HG03025 (cell line): ENCODE measurements at regions not wholly inside any gene's neighbourhood (a gene's known extent, or its start where the extent isn't known, plus 50 kb on each side); places are given as distances from the start of the nearest gene placed in this dataset.

ENCODE experiments used
- ATAC-seq: cut with Tn5 transposase; IDR thresholded peaks from one replicate; pipeline ENCODE4 v1.9.1; 2021; ENCODE audit warnings: mild to moderate bottlenecking, moderate library complexity; ENCODE audit not compliant: unreplicated experiment, low FRiP score

GRCh38 chr4:33218238-33218637, 2498.1 kb downstream of the PCDH7 start:
- ATAC-seq = no peak

GRCh38 chr4:33226133-33226532, 2506.0 kb downstream of the PCDH7 start:
- no peak for ATAC-seq

DNA sequence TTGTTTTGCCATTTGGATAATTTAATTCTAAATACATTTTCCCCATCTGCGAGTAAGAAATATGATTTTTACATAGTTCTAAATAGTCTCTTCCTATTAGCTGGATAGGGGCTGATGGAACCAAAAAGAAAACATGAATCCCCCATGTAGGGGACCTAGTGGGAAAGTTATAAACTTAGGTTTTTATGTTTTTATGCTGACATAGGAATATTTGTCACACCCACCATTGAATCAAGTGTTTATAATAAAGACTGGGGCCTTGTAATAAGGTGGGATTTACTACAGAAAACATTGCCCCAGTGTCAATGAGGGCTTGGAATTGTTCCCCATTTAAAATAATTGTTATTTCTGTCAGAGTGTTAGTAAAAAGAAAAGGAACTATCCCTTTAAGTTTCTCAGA, 2506.6 kb downstream of the PCDH7 start:
- no peak for ATAC-seq

DNA sequence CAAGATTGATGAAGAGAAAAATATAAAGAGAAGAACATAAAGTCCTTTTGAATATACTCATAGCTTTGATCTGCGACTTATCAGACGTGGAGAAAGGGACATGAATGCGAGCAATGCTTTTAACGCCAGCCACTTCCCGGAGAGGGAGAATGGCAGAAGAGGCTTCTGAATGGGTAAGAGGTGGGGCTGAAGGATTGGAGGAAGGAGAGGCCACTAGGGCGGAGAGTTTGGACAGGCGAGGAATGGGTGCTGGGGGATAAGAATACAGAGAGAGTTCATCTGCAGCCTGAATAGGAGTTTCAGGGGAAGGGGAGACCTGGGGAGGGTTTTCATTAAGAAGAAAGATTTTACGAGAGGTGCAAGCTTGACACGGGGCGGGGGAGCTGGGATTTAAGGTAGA, 2534.9 kb downstream of the PCDH7 start:
- no peak for ATAC-seq

DNA sequence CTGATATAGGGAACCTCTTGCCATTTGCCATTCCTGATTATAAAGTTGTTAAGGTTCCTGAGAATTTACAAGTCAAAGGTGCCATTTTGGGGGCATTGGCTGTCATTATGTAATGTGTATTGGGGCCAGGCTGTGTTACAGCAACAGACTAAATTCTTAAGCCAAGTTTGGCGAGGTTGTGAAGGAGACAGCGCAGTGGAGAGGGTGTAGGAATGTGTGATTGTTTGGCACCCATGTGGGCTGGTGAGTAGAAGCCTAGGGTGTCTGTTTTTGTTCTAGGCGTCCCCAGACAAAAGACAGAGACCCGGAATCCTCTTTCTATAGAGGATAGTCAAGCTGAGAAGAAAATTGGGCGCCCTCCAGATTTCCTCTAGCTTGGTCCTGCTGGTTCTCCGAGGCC, 2535.3 kb downstream of the PCDH7 start:
- no peak for ATAC-seq

DNA sequence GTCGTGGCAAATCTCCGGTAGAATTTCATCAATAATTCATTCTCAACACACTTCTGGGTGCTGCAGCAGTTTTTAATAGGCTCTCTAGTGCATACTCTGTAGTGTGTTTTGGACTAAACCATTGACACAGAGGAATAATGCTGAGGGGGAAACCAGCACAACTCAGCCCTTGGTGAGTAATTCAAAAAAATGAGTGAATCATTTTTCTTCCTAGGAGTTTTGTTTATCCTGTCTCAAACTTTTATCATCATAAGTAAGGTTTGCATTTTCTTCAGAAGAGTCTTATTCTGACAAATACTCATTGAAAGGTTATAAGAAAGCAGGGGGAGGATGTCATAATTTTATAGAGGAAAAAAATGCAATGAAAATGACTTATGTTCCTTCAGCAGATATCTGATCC, 2542.7 kb downstream of the PCDH7 start:
- no peak for ATAC-seq

DNA sequence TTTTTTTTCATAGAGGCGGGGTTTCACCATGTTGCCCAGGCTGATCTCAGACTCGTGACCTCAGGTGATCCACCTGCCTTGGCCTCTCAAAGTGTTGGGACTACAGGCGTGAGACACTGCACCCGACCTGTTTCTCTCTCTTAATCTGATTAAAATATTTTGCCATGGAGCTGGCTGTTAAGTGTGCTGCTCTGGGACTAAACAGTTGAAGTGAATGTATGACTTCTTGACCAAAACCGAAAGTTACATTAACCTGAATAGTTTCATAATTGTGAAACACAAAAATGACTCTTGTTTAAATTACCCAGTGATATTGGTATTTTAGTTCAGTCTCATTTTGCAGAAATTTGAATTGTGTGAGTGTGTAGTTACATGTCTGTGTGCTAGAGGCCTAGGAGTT, 2548.6 kb downstream of the PCDH7 start:
- no peak for ATAC-seq

DNA sequence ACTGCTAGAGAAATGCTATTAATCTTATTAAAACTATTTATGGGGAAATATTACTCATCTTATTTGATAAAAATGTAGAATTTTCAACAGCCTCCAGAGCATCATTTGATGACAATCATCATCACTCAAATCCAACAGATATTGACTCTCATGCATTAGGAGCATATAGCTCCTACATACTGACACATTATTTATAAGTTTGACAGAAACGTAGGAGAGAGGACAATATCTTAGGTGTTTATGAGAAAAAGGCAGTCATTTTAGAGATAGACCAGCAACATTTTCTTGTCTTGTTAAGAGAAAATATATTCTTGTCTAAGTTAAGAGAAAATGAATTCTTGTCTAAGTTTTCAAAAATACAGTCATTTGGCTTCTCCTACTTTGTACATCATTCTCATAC, 2550.2 kb downstream of the PCDH7 start:
- no peak for ATAC-seq

- ATAC-seq = no peak
Observed at GRCh38 chr4:33272722-33273121, 2552.6 kb downstream of the PCDH7 start.

GRCh38 chr4:33283818-33284217, 2563.6 kb downstream of the PCDH7 start:
- ATAC-seq = no peak

GRCh38 chr4:33296876-33297455, 2576.8 kb downstream of the PCDH7 start:
- ATAC-seq = no peak

- no peak for ATAC-seq
Observed at GRCh38 chr4:33302321-33302720, 2582.2 kb downstream of the PCDH7 start.

- ATAC-seq = no peak
Observed at GRCh38 chr4:33306131-33306530, 2586.0 kb downstream of the PCDH7 start.

DNA sequence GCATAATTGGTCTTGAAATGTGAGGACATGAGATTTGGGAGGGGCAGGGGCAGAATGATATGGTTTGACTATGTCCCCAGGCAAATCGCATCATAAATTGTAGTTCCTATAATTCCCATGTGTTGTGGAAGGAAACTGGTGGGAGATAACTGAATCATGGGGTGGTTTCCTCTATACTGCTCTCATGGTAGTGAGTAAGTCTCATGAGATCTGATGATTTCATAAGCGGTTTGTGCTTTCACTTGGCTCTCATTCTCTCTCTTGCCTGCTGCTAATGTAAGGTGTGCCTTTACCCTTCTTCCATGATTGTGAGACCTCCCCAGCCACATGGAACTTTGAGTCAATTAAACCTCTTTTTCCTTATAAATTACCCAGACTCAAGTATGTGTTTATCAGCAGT, 2595.9 kb downstream of the PCDH7 start:
- no peak for ATAC-seq

DNA sequence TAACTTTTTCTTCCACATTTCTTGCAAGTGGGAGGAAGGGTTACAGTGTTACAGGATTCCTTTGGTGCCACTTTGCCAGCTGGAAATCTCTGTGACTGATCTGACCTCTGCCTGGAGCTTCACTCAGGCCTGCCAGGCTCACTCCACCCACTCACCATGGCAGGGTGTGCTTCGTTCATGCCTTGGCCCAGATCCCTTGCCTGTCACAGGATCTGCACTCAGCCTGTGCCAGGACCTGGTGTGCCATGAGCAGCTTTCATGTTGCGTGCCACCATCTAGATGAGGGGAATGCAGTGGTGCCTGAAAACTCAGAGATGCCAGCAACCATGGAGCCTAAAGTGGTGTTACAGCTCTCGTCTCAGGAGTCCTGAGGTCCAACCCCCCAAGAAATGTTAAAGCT, 2596.4 kb downstream of the PCDH7 start:
- no peak for ATAC-seq

DNA sequence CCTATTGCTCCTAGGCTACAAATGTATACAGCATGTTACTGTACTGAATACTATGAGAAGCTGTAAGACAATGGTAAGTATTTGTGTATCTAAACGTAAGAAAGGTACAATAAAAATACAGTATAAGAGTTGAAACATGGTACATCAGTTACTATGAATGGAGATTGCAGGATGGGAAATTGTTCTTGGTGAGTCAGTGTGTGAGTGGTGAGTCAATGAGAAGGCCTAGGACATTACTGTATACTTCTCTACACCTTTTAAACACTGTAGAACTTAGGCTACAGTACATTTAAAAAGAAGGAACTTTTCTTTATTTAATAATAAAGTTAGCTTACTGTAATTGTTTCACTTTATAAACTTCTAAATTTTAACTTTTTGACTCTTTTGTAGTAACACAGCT, 2603.2 kb downstream of the PCDH7 start:
- no peak for ATAC-seq

DNA sequence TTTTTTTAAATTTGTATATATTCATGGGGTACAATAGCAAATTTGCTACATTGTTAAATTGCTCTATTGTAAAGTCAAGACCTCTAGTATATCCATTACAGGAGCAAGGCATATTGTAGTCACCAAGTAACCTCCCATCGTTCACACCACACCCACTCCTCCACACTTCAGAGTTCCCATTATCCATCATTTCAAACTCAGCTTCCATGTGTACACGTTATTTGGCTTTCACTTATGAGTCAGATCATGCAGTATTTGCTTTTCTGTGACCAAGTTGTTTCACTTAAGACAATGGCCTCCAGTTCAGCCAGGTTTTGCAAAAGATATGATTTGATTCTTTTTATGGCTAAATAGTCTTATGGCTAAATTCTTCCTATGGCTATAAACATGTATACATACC, 2614.2 kb downstream of the PCDH7 start:
- ATAC-seq = no peak

GRCh38 chr4:33339762-33340161, 2619.6 kb downstream of the PCDH7 start:
- ATAC-seq = no peak

- ATAC-seq = no peak
Observed at GRCh38 chr4:33340168-33340567, 2620.0 kb downstream of the PCDH7 start.

DNA sequence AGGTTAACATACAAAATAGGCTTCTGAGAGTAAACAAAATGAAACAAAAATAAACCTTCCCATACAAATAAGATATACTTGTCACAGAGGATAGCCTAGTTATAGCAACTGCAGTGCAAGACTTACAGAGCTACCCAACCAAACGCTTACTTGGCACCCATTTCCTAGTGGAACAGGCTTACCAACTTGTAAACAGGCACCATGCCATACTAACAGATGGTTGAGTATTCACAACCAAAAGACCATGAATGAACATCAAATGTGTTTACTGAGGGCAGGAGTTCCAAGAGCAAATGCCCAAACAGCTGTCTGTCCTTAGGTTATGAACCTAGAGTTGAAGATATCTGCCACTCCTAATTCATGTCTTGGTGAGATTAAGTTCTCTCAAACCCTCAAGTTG, 2629.2 kb downstream of the PCDH7 start:
- no peak for ATAC-seq

DNA sequence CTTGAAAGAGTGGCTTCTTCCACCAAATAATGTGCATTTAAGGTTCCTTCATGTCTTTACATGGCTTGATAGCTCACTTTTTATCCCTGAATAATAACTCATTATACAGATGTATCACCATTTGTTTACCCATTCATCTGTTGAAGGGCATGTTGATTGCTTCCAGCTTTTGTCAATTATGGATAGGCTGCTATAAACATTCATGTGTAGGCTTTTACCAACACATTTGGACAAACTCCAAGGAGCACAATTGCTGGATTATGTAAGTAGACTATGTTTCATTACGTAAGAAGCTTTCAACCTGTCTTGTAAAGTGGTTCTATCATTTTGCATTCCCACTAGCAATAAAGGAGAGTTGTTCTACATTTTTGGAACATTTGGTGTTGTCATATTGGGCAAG, 2637.0 kb downstream of the PCDH7 start:
- ATAC-seq = no peak

- ATAC-seq = no peak
Observed at GRCh38 chr4:33369446-33369845, 2649.3 kb downstream of the PCDH7 start.

DNA sequence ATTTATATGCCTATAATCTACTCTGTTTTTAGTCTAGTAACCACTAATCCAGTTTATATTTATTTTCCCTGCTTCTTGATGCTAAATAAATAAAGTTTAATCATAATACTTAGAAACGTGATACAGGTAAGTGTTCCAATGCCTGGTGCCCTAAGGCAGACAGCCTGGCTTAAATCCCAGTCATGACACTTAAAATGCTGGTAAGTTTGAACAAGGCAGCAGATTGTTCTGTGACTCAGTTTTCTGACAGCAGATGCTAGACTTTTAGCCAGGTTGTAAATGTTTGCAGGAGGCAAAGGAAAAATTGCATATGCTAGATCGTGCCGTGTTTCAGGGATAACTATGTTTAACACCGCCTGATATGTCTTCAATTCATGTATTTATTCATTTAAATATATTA, 2661.6 kb downstream of the PCDH7 start:
- no peak for ATAC-seq
